ENCODE measurements at regions not wholly inside any gene's neighbourhood (a gene's known extent, or its start where the extent isn't known, plus 50 kb on each side); places are given as distances from the start of the nearest gene placed in this dataset.

DNA sequence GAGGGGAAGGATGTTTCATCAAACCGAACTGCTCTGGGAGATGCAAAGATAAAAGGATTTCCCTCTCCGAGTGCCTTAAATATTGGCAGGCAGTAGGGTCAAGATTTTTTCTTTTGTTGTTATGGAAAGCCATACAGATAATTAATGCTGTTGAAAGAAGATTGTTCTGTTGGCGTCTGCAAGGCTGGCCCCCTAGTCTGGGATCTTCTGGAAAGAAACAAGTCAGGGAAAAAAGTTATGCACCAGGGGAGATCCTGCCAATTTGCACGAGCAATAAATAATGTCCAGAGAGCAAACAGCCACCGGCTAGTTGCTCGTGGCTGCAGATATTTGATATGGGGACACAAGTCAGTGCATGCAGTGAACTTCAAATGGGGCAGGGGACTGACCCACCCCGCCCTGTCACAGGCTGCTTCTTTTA lies 202.1 kb upstream of the MYL2 start:
- TF ChIP-seq, protein P1, sequence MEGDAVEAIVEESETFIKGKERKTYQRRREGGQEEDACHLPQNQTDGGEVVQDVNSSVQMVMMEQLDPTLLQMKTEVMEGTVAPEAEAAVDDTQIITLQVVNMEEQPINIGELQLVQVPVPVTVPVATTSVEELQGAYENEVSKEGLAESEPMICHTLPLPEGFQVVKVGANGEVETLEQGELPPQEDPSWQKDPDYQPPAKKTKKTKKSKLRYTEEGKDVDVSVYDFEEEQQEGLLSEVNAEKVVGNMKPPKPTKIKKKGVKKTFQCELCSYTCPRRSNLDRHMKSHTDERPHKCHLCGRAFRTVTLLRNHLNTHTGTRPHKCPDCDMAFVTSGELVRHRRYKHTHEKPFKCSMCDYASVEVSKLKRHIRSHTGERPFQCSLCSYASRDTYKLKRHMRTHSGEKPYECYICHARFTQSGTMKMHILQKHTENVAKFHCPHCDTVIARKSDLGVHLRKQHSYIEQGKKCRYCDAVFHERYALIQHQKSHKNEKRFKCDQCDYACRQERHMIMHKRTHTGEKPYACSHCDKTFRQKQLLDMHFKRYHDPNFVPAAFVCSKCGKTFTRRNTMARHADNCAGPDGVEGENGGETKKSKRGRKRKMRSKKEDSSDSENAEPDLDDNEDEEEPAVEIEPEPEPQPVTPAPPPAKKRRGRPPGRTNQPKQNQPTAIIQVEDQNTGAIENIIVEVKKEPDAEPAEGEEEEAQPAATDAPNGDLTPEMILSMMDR (IDR thresholded peaks at IDR 0.05) = no peak
- no peak for TF ChIP-seq EP300 (IDR thresholded peaks at IDR 0.05; ENCODE audit: low read depth)
- TF ChIP-seq POLR2A (IDR thresholded peaks at IDR 0.05) = no peak

All from transverse colon (tissue), 3 donors.